Uterus (tissue), 2 donors: ENCODE measurements at regions not wholly inside any gene's neighbourhood (a gene's known extent, or its start where the extent isn't known, plus 50 kb on each side); places are given as distances from the start of the nearest gene placed in this dataset.

Experiments
- POLR2A ChIP-seq, 2 donors: fragments of 450-650 bp; IDR thresholded peaks; one replicate each; pipeline ENCODE4 v1.6.1; 2016; ENCODE audit warnings: antibody characterized with exemption in 2 of 2, mild to moderate bottlenecking in 1 of 2, moderate library complexity in 1 of 2
- TF ChIP-seq, protein P1 (sequence below), 4 experiments: fragments of 200-600 bp in 2 of 4; fragments of 450-650 bp in 2 of 4; sonication (generic) in 2 of 4; IDR thresholded peaks; one replicate each; pipeline ENCODE4 v1.5.1; 2016 to 2019; ENCODE audit warnings: antibody characterized with exemption in 4 of 4, mild to moderate bottlenecking in 2 of 4, moderate library complexity in 1 of 4

DNA sequence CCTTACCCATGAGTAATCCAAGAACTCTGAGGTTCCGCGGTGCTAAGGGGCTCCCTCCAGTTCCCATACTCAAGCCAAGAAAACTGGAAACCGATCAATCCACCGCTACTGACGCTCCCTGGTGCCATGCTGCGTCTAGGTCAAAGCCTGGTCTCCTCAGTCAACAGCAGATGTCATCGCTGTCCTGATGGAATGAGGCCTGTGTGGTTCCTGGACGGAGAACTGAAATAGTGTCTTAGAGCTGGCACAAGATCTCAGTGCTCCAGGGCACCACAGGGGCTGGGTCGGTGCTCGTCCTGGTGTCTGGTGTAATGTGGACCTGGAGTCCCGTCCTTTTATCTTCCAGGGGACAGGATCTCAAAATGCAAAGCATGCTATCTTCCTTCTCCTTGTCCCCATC lies 373.9 kb upstream of the CFAP20DC start:
- TF ChIP-seq, protein P1, sequence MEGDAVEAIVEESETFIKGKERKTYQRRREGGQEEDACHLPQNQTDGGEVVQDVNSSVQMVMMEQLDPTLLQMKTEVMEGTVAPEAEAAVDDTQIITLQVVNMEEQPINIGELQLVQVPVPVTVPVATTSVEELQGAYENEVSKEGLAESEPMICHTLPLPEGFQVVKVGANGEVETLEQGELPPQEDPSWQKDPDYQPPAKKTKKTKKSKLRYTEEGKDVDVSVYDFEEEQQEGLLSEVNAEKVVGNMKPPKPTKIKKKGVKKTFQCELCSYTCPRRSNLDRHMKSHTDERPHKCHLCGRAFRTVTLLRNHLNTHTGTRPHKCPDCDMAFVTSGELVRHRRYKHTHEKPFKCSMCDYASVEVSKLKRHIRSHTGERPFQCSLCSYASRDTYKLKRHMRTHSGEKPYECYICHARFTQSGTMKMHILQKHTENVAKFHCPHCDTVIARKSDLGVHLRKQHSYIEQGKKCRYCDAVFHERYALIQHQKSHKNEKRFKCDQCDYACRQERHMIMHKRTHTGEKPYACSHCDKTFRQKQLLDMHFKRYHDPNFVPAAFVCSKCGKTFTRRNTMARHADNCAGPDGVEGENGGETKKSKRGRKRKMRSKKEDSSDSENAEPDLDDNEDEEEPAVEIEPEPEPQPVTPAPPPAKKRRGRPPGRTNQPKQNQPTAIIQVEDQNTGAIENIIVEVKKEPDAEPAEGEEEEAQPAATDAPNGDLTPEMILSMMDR (IDR thresholded peaks at IDR 0.05), result no peak
- no peak for TF ChIP-seq POLR2A (IDR thresholded peaks at IDR 0.05)
